HCT116 (cell line): ENCODE measurements at regions not wholly inside any gene's neighbourhood (a gene's known extent, or its start where the extent isn't known, plus 50 kb on each side); places are given as distances from the start of the nearest gene placed in this dataset.

Experiments used
- ATAC-seq: fragments of 200-7000 bp; cut with Tn5 transposase; 2 replicates; pipeline ENCODE4 v1.9.1; 2020; ENCODE audit warnings: mild to moderate bottlenecking, moderate library complexity
- BruUV-seq: library from RNA; stranded (reverse); fragments of 400-500 nt; replicated peaks from 2 replicates; lab custom pipeline; 2021; lab: Mats Ljungman, UMichigan
- CTCF ChIA-PET: fragments of 300-600 bp; sonication (Branson Sonifier 250); formaldehyde crosslinking; loops from one replicate; lab custom pipeline; 2021; ENCODE audit warnings: antibody characterized with exemption; lab: Charles Lee
- POLR2A ChIA-PET: fragments of 300-600, 350-600 bp; sonication (Branson Sonifier 250); formaldehyde crosslinking; loops from one replicate; lab custom pipeline; 2021; ENCODE audit warnings: antibody characterized with exemption; lab: Charles Lee
- RAD21 ChIA-PET, 2 experiments: fragments of 300-600 bp; sonication (Branson Sonifier 250); formaldehyde crosslinking; loops; one replicate each; lab custom pipeline; 2023; ENCODE audit warnings: low total read pairs in 2 of 2; ENCODE audit not compliant: uncharacterized antibody in 2 of 2, unreplicated experiment in 2 of 2, low non-redundant PET in 1 of 2; lab: Charles Lee
- DNase-seq: peaks from one replicate; pipeline ENCODE4 v3.0.0-alpha.2; 2010; ENCODE audit warnings: low read depth, low spot score
- H2AFZ ChIP-seq: fragments of 200-600 bp; shearing (Covaris generic), sonication (generic); 2 replicates; pipeline ENCODE4 v1.6.1; 2017; ENCODE audit warnings: low read depth, mixed run types, mixed read lengths, antibody characterized with exemption, low read length; ENCODE audit not compliant: poor library complexity, severe bottlenecking
- H3K27ac ChIP-seq: 2 replicates; pipeline ENCODE4 v1.5.1; 2012; ENCODE audit warnings: low read depth, low read length
- H3K27me3 ChIP-seq: fragments of 200-600 bp; sonication (generic); 2 replicates; pipeline ENCODE4 v1.6.1; 2016; ENCODE audit warnings: mixed run types, low read length, mixed read lengths; ENCODE audit not compliant: insufficient read depth
- H3K36me3 ChIP-seq, 2 experiments: fragments of 200-500 bp in 1 of 2; fragments of 200-600 bp in 1 of 2; sonication (Bioruptor generic) in 1 of 2; sonication (generic) in 1 of 2; 2 replicates each; pipeline versions ENCODE4 v1.5.1 to v1.6.1; 2014 to 2016; ENCODE audit warnings: low read length in 2 of 2, inconsistent platforms in 1 of 2, mixed read lengths in 1 of 2, mixed run types in 1 of 2; ENCODE audit not compliant: insufficient read depth in 2 of 2, control insufficient read depth in 1 of 2
- H3K4me1 ChIP-seq, 2 experiments: fragments of 200-600 bp in 1 of 2; sonication (generic) in 1 of 2; 2 replicates each; pipeline versions ENCODE4 v1.5.1 to v1.6.1; 2012 to 2017; ENCODE audit warnings: low read length in 2 of 2, inconsistent platforms in 1 of 2, mild to moderate bottlenecking in 1 of 2, mixed read lengths in 1 of 2, mixed run types in 1 of 2, moderate library complexity in 1 of 2; ENCODE audit not compliant: insufficient read depth in 2 of 2, control insufficient read depth in 1 of 2
- H3K4me2 ChIP-seq: fragments of 200-600 bp; sonication (generic); 2 replicates; pipeline ENCODE4 v1.6.1; 2017; ENCODE audit warnings: mixed run types, low read length, mixed read lengths
- H3K4me3 ChIP-seq, 2 experiments: fragments of 200-600 bp in 1 of 2; sonication (generic) in 1 of 2; replicated peaks in 1 of 2; 2 replicates each; pipeline ENCODE4 v1.5.1; 2011 to 2016; ENCODE audit warnings: low read length in 2 of 2, control low read depth in 1 of 2, low read depth in 1 of 2, mild to moderate bottlenecking in 1 of 2, mixed read lengths in 1 of 2, mixed run types in 1 of 2
- H3K79me2 ChIP-seq: fragments of 200-600 bp; sonication (generic); 2 replicates; pipeline ENCODE4 v1.6.1; 2017; ENCODE audit warnings: mild to moderate bottlenecking, mixed run types, low read length, moderate library complexity, mixed read lengths; ENCODE audit not compliant: insufficient read depth
- H3K9ac ChIP-seq: fragments of 200-600 bp; sonication (generic); 2 replicates; pipeline ENCODE4 v1.6.1; 2016; ENCODE audit warnings: low read length, mixed read lengths
- H3K9me2 ChIP-seq: fragments of 200-600 bp; sonication (generic), shearing (Covaris generic); 2 replicates; pipeline ENCODE4 v1.6.1; 2017; ENCODE audit warnings: mixed run types, mild to moderate bottlenecking, moderate library complexity; ENCODE audit not compliant: insufficient read depth
- H3K9me3 ChIP-seq, 2 experiments: fragments of 200-500 bp in 1 of 2; fragments of 200-600 bp in 1 of 2; sonication (Bioruptor generic) in 1 of 2; sonication (generic) in 1 of 2; 2 replicates each; pipeline ENCODE4 v1.6.1; 2014 to 2017; ENCODE audit warnings: low read length in 2 of 2, mixed read lengths in 2 of 2, inconsistent platforms in 1 of 2, low read depth in 1 of 2, mild to moderate bottlenecking in 1 of 2, mixed run types in 1 of 2, moderate library complexity in 1 of 2; ENCODE audit not compliant: control insufficient read depth in 1 of 2, insufficient read depth in 1 of 2
- H4K20me1 ChIP-seq: fragments of 200-600 bp; sonication (generic), shearing (Covaris generic); 2 replicates; pipeline ENCODE4 v1.6.1; 2017; ENCODE audit warnings: mixed run types, mild to moderate bottlenecking, moderate library complexity; ENCODE audit not compliant: insufficient read depth
- CEBPB ChIP-seq: IDR thresholded peaks from 2 replicates; pipeline ENCODE4 v1.6.1; 2012; ENCODE audit warnings: low read depth
- EZH2phosphoT487 ChIP-seq: fragments of 200-600 bp; IDR thresholded peaks from 2 replicates; pipeline ENCODE4 v1.6.1; 2018; ENCODE audit warnings: antibody characterized with exemption, borderline replicate concordance
- JUND ChIP-seq: IDR thresholded peaks from 2 replicates; pipeline ENCODE4 v1.6.1; 2012
- POLR2A ChIP-seq: IDR thresholded peaks from 2 replicates; pipeline ENCODE4 v1.7.0; 2011; ENCODE audit warnings: borderline replicate concordance; ENCODE audit not compliant: insufficient read depth, insufficient read length; ENCODE audit errors: extremely low read depth
- SRF ChIP-seq: IDR thresholded peaks from 2 replicates; pipeline ENCODE4 v1.6.1; 2012; ENCODE audit warnings: low read depth
- ZFX ChIP-seq: fragments of 450-650 bp; IDR thresholded peaks from 2 replicates; pipeline ENCODE4 v1.6.1; 2017
- ZNF274 ChIP-seq: fragments of 200-500 bp; sonication (Bioruptor generic); IDR thresholded peaks from 2 replicates; pipeline ENCODE4 v1.6.1; 2014; ENCODE audit warnings: mild to moderate bottlenecking, low read depth, low read length, inconsistent platforms
- intact Hi-C: fragments of 100-400 bp; cut with micrococcal nuclease; formaldehyde crosslinking; loops from 2 replicates; pipeline ENCODE4 v1.10.0; 2022
- TF ChIP-seq, protein P1 (sequence below), 3 experiments: fragments of 200-600 bp in 1 of 3; sonication (generic) in 1 of 3; IDR thresholded peaks in 2 of 3; conservative IDR thresholded peaks in 1 of 3; 2 replicates each; pipeline ENCODE4 v1.5.1; 2012 to 2017; ENCODE audit warnings: low read depth in 2 of 3, low read length in 2 of 3, antibody characterized with exemption in 1 of 3, borderline replicate concordance in 1 of 3, control low read depth in 1 of 3, mild to moderate bottlenecking in 1 of 3, mixed read lengths in 1 of 3, mixed run types in 1 of 3, moderate library complexity in 1 of 3; ENCODE audit not compliant: insufficient read depth in 1 of 3
- TF ChIP-seq, protein P2 (sequence below): IDR thresholded peaks from 2 replicates; pipeline ENCODE4 v1.6.1; 2012

DNA sequence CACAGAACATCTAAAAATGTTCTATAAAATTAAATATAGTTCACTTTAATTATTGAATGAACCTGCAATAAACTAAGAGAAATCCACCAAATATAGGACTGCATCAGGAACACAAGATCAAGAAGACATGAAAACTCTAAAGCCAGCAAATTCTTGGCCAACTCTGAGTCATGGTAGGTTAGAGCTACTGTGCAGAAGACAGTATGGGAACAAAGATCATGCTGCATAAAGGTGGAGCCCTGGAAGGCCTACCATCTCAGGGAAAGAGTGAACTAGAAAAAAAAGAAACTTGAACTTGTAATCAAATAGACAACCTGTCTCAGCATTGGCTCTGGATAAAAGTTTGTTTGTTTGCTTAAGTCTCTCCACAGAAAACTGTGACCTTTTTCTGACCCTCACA, 66.9 kb upstream of the CNOT2 start:
- DNase-seq = no peak
- RAD21 ChIA-PET = no interaction called here
- H3K9me2 ChIP-seq = no peaks in the 10 kb centered on the region
- no peak overlapping the region for H3K4me3 ChIP-seq
- H3K9me3 ChIP-seq = no peaks in the 10 kb centered on the region
- no peaks in the 10 kb centered on the region for H3K79me2 ChIP-seq
- no peaks in the 10 kb centered on the region for H3K36me3 ChIP-seq
- ATAC-seq = no peak
- TF ChIP-seq EZH2phosphoT487 = no peak
- TF ChIP-seq JUND = no peak
- TF ChIP-seq POLR2A = no peak
- TF ChIP-seq ZFX = no peak
- no peaks in the 10 kb centered on the region for H4K20me1 ChIP-seq
- no peak overlapping the region for H3K9ac ChIP-seq
- POLR2A ChIA-PET = no interaction called here
- no peak overlapping the region for H2AFZ ChIP-seq
- no peak overlapping the region for H3K4me2 ChIP-seq
- intact Hi-C loops = no loop called here
- CTCF ChIA-PET = no interaction called here
- H3K4me1 ChIP-seq = no peaks in the 10 kb centered on the region
- no TSS peak for BruUV-seq
- H3K27ac ChIP-seq = no peak overlapping the region
- H3K27me3 ChIP-seq = no peaks in the 10 kb centered on the region

DNA sequence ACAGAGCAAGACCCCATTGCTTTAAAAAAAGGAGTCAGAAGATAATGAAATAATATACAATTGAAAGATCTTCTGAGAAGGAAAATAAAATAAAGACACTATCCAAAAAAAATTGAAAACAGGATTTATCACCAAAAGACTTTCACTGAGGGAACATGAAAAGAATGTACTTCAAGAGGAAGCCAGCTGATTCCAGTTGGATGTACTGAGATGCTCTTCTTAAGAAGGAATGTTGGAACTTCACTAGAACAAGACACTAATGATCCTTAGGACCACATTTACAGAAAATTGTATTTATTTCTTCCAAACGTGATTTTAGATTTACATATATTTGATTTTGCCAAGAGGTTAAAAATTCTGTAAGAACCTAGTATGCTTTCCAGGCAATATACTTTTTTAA, 65.6 kb upstream of the CNOT2 start:
- no peaks in the 10 kb centered on the region for H4K20me1 ChIP-seq
- ChIA-PET RAD21 (no interaction called here), POLR2A (no interaction called here), CTCF (no interaction called here)
- TF ChIP-seq POLR2A (no peak), CEBPB (no peak), SRF (no peak), ZNF274 (no peak)
- TF ChIP-seq, protein P1, sequence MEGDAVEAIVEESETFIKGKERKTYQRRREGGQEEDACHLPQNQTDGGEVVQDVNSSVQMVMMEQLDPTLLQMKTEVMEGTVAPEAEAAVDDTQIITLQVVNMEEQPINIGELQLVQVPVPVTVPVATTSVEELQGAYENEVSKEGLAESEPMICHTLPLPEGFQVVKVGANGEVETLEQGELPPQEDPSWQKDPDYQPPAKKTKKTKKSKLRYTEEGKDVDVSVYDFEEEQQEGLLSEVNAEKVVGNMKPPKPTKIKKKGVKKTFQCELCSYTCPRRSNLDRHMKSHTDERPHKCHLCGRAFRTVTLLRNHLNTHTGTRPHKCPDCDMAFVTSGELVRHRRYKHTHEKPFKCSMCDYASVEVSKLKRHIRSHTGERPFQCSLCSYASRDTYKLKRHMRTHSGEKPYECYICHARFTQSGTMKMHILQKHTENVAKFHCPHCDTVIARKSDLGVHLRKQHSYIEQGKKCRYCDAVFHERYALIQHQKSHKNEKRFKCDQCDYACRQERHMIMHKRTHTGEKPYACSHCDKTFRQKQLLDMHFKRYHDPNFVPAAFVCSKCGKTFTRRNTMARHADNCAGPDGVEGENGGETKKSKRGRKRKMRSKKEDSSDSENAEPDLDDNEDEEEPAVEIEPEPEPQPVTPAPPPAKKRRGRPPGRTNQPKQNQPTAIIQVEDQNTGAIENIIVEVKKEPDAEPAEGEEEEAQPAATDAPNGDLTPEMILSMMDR (IDR thresholded peaks at IDR 0.05 in 2 of 3, conservative IDR thresholded peaks at IDR 0.05 in 1 of 3; ENCODE audit: borderline replicate concordance in 1 of 3, insufficient read depth in 1 of 3, low read depth in 2 of 3, low read length in 2 of 3) = no peak
- TF ChIP-seq, protein P2, sequence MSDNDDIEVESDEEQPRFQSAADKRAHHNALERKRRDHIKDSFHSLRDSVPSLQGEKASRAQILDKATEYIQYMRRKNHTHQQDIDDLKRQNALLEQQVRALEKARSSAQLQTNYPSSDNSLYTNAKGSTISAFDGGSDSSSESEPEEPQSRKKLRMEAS = no peak
- ATAC-seq (no peak), DNase-seq (no peak)
- H3K27me3 ChIP-seq = no peaks in the 10 kb centered on the region
- intact Hi-C loops = no loop called here
- no peaks in the 10 kb centered on the region for H3K9me3 ChIP-seq
- H3K4me3 ChIP-seq = no peak overlapping the region
- H2AFZ ChIP-seq = no peak overlapping the region
- no peaks in the 10 kb centered on the region for H3K4me1 ChIP-seq
- H3K4me2 ChIP-seq = no peak overlapping the region
- H3K36me3 ChIP-seq = no peaks in the 10 kb centered on the region
- H3K9ac ChIP-seq = no peak overlapping the region
- H3K9me2 ChIP-seq = no peaks in the 10 kb centered on the region
- H3K27ac ChIP-seq = no peak overlapping the region
- no TSS peak for BruUV-seq
- no peaks in the 10 kb centered on the region for H3K79me2 ChIP-seq
